Thoracic aorta (tissue), 2 donors: ENCODE measurements at regions not wholly inside any gene's neighbourhood (a gene's known extent, or its start where the extent isn't known, plus 50 kb on each side); places are given as distances from the start of the nearest gene placed in this dataset.

Experiments
- ATAC-seq: fragments of 150-250 bp; one replicate; pipeline ENCODE4 v1.8.0; 2017; ENCODE audit warnings: low read depth; ENCODE audit not compliant: insufficient number of reproducible peaks, low FRiP score
- DNase-seq: peaks from one replicate; pipeline ENCODE4 v3.0.0-alpha.2; 2020; ENCODE audit warnings: low spot score
- H3K27ac ChIP-seq, 2 donors: fragments of 200-600 bp; sonication (generic); 1 replicate in 1 of 2; 2 replicates in 1 of 2; pipeline ENCODE4 v1.5.1; 2016; ENCODE audit warnings: mild to moderate bottlenecking in 2 of 2, moderate library complexity in 2 of 2
- H3K27me3 ChIP-seq: fragments of 200-600 bp; sonication (generic); replicated peaks from 2 replicates; pipeline ENCODE4 v1.6.0; 2016; ENCODE audit warnings: mild to moderate bottlenecking; ENCODE audit not compliant: insufficient read depth
- H3K36me3 ChIP-seq: fragments of 200-600 bp; sonication (generic); one replicate; pipeline ENCODE4 v1.5.1; 2016
- H3K4me1 ChIP-seq, 2 donors: fragments of 200-600 bp; sonication (generic); 1 replicate in 1 of 2; 2 replicates in 1 of 2; pipeline versions ENCODE4 v1.5.1 to v1.6.0; 2016; ENCODE audit warnings: low read depth in 2 of 2, mild to moderate bottlenecking in 1 of 2; ENCODE audit not compliant: control insufficient read depth in 1 of 2
- H3K4me3 ChIP-seq: fragments of 200-600 bp; sonication (generic); 2 replicates; pipeline ENCODE4 v1.5.1; 2016; ENCODE audit warnings: mild to moderate bottlenecking
- H3K9me3 ChIP-seq: fragments of 200-600 bp; sonication (generic); 2 replicates; pipeline ENCODE4 v1.5.1; 2016
- CTCF ChIP-seq: fragments of 200-600 bp; sonication (generic); IDR thresholded peaks from one replicate; pipeline ENCODE4 v1.5.1; 2019; ENCODE audit warnings: antibody characterized with exemption

DNA sequence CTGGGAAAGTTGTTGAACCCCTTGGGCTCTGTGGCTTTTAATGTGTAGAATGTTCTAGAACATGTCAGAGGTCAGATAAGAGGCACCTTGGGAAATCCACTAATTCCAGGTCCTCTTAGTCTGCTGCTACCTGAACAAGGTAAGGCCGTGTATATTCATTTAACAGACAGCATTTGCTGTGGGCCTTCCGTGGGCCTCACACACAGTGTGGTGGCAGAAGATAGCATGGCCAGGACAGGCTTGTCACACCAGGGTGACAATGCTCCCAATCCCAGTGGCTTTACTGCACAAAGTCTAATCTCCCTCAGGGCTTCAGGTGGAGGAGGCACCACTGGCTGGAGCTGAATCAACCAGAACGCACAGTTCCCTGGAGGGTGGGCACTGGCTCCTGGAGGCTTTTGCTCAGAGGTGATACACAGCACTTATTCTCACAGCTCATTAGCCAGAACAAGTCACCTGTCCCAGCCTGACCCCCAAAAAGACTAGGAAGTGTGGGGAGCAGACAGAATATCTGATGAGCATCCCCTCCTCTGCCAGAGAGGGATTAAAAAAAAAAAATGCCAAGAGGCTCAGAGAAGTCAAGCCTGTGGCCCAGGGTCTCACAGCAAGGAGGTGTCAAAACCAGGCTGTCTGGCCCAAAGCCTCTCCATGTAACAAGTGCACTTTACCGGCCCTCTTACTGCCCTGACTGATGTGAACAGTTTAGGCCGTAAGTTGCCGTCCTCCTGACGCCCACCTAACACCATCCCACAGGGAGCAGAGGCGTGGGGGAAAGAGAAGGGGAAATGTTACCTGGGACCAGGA lies 216.9 kb upstream of the RAB6C start:
- peaks cover 0 to 6% of the 10 kb centered on the region in 2 donors for H3K4me1 ChIP-seq

DNA sequence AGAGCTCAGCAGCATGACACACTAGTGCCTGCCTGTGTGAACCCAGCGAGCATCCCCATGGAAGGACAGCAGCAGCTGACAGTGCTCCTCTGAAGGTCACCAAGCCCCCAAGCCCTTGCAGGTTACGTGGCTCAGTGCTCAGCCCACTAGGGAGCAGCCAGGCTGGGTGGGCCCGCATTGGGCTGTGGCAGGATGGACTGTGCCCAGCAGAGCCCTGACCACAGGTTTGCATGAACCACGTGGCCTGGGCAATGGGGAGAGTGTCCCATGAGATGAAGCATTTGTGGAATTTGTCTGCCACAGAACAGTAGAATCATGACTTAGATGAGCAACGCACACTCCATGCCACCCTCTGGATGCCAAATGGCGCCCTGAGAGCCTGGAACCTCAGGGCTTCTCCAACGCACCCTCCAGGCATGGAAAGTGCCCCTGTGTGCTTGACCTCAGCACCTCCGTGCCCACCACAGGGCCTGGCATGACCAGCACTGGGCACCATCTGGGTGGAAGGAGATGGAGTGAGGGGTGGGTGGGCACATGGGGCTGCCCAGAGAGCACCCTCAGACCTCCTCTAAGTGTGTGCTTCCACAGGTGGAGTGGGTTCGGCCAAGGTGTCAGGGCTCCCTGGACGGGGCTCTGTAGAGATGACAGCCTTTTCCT lies 216.1 kb upstream of the RAB6C start:
- TF ChIP-seq CTCF: no peak

More for the DNA sequence above, 216.9 kb upstream of the RAB6C start:
- no peaks in the 10 kb centered on the region for H3K9me3 ChIP-seq
- no peaks in the 10 kb centered on the region for H3K36me3 ChIP-seq
- ATAC-seq (no peak), DNase-seq (no peak)
- no peak overlapping the region for H3K4me3 ChIP-seq
- H3K27ac ChIP-seq: no peak overlapping the region
- no peaks in the 10 kb centered on the region for H3K27me3 ChIP-seq
- no peak for TF ChIP-seq CTCF

GRCh38 chr2:129763966-129764365 lies 215.5 kb upstream of the RAB6C start:
- no peak for DNase-seq
- TF ChIP-seq CTCF: no peak
- Histone ChIP-seq H3K27ac (no peak overlapping the region), H3K4me3 (no peak overlapping the region), H3K4me1 (peaks cover 0 to under 1% of the 10 kb centered on the region in 2 donors), H3K9me3 (no peaks in the 10 kb centered on the region), H3K27me3 (no peaks in the 10 kb centered on the region), H3K36me3 (no peaks in the 10 kb centered on the region)
- no peak for ATAC-seq

More for the DNA sequence above, 216.1 kb upstream of the RAB6C start:
- Histone ChIP-seq H3K27ac (no peak overlapping the region), H3K4me3 (no peak overlapping the region), H3K36me3 (no peaks in the 10 kb centered on the region), H3K4me1 (peaks cover 0 to 6% of the 10 kb centered on the region in 2 donors), H3K9me3 (no peaks in the 10 kb centered on the region), H3K27me3 (no peaks in the 10 kb centered on the region)
- DNase-seq: no peak
- no peak for ATAC-seq

DNA sequence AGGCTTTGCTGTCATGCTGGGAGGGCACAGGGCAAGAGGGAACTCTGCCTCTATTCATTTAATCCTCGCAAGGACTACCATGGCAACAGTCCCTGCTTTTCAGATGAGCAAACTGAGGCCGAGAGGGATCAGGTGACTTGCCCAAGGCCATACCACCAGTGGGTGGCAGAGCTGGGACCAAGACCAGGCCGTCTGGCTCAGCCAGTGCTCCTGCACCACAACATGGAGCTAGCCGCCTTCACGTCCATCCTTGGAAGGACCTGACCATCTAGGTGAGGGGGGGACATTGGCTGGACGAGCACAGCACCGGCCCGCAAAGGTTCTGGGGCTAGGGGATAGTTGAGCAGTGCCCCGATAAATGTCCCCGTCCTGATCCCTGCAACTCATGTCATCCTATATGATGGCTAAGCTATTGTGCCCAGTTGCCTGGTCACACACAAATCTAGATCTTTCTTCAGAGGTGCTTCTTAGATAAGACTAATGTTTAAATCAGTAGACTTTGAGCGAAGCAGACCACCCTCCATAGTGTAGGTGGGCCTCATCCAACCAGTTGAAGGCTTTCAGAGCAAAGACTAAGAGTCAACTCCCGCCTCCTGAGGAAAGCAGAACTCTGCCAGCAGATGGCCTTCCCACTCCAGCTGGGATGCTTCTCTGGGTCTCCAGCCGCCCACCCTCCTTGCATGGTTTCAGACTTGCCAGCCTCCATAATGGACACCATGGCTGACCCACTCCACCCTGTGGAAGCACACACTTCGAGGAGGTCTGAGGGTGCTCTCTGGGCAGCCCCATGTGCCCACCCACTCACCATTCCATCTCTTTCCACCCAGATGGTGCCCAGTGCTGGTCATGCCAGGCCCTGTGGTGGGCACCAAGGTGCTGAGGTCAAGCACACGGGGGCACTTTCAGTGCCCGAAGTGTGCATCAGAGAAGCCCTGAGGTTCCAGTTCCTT lies 214.8 kb upstream of the RAB6C start:
- no peak overlapping the region for H3K27ac ChIP-seq
- peaks cover under 1% of the 10 kb centered on the region for H3K27me3 ChIP-seq
- H3K4me3 ChIP-seq: no peak overlapping the region
- DNase-seq (no peak), ATAC-seq (no peak)
- TF ChIP-seq CTCF: no peak
- H3K36me3 ChIP-seq: no peaks in the 10 kb centered on the region
- no peaks in the 10 kb centered on the region for H3K9me3 ChIP-seq
- H3K4me1 ChIP-seq: no peaks in the 10 kb centered on the region

DNA sequence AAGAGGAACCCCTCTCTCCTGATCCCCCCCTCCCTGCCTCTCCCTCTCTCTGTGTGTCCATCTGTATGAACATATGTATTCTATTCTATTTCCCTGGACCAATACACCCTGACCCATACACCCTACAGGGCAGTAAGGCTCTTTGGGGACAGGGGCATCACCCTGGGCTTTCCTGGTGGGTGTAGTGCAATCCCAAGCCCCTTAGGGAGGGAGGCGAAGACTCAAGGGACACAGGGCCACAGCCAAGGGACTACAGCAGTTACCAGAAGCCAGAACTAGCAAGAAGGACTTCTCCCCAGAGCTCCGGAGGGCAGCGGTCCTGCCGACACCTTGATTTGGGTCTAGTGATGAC lies 214.2 kb upstream of the RAB6C start:
- DNase-seq: no peak
- Histone ChIP-seq H3K27me3 (peaks cover 6% of the 10 kb centered on the region), H3K36me3 (no peaks in the 10 kb centered on the region), H3K9me3 (no peaks in the 10 kb centered on the region), H3K4me3 (no peak overlapping the region), H3K4me1 (no peaks in the 10 kb centered on the region), H3K27ac (no peak overlapping the region)
- TF ChIP-seq CTCF: no peak
- ATAC-seq: no peak
